Ishikawa (cell line): ENCODE measurements at regions not wholly inside any gene's neighbourhood (a gene's known extent, or its start where the extent isn't known, plus 50 kb on each side); places are given as distances from the start of the nearest gene placed in this dataset.

ENCODE experiments used
- CEBPB ChIP-seq: IDR thresholded peaks from 2 replicates; pipeline ENCODE4 v1.6.1; 2012
- CREB1 ChIP-seq: IDR thresholded peaks from 2 replicates; pipeline ENCODE4 v1.6.1; 2012; ENCODE audit warnings: low read depth
- EGR1 ChIP-seq: IDR thresholded peaks from 2 replicates; pipeline ENCODE4 v1.6.1; 2012
- EP300 ChIP-seq: IDR thresholded peaks from 2 replicates; pipeline ENCODE4 v1.6.1; 2012; ENCODE audit warnings: borderline replicate concordance
- FOXM1 ChIP-seq: IDR thresholded peaks from 2 replicates; pipeline ENCODE4 v1.6.1; 2012; ENCODE audit warnings: low read depth, borderline replicate concordance
- MAX ChIP-seq: IDR thresholded peaks from 2 replicates; pipeline ENCODE4 v1.6.1; 2012
- NFIC ChIP-seq: IDR thresholded peaks from 2 replicates; pipeline ENCODE4 v1.6.1; 2012
- RAD21 ChIP-seq: IDR thresholded peaks from 2 replicates; pipeline ENCODE4 v1.6.1; 2012; ENCODE audit warnings: low read depth
- REST ChIP-seq: IDR thresholded peaks from 2 replicates; pipeline ENCODE4 v1.6.1; 2012; ENCODE audit warnings: low read depth, mild to moderate bottlenecking
- TAF1 ChIP-seq: IDR thresholded peaks from 2 replicates; pipeline ENCODE4 v1.6.1; 2012; ENCODE audit warnings: low read depth, mild to moderate bottlenecking
- TCF12 ChIP-seq: IDR thresholded peaks from 2 replicates; pipeline ENCODE4 v1.6.1; 2012; ENCODE audit warnings: low read depth
- TEAD4 ChIP-seq: IDR thresholded peaks from 2 replicates; pipeline ENCODE4 v1.6.1; 2012
- USF1 ChIP-seq: IDR thresholded peaks from 2 replicates; pipeline ENCODE4 v1.6.1; 2012
- YY1 ChIP-seq: IDR thresholded peaks from 2 replicates; pipeline ENCODE4 v1.6.1; 2012; ENCODE audit warnings: low read depth
- ZBTB7A ChIP-seq: IDR thresholded peaks from 2 replicates; pipeline ENCODE4 v1.6.1; 2012; ENCODE audit warnings: low read depth

GRCh38 chr1:222370081-222370912, 177.6 kb downstream of the HHIPL2 start:
- TF ChIP-seq EGR1: no peak
- TF ChIP-seq YY1: no peak
- no peak for TF ChIP-seq USF1
- no peak for TF ChIP-seq TCF12
- TF ChIP-seq TAF1: no peak
- TF ChIP-seq RAD21: no peak
- TF ChIP-seq REST: no peak
- TF ChIP-seq EP300: no peak
- no peak for TF ChIP-seq ZBTB7A
- TF ChIP-seq FOXM1: no peak
- TF ChIP-seq MAX: no peak
- no peak for TF ChIP-seq NFIC
- no peak for TF ChIP-seq CEBPB

GRCh38 chr1:222369148-222369547, 178.8 kb downstream of the HHIPL2 start:
- TF ChIP-seq NFIC (no peak), TAF1 (no peak), CREB1 (no peak), MAX (no peak), EP300 (no peak), TCF12 (no peak), RAD21 (no peak), ZBTB7A (no peak), CEBPB (no peak), TEAD4 (no peak)

GRCh38 chr1:222358100-222358499, 189.8 kb downstream of the HHIPL2 start:
- TF ChIP-seq RAD21 (no peak), YY1 (no peak), ZBTB7A (no peak), REST (no peak), EP300 (no peak), USF1 (no peak), FOXM1 (no peak), TAF1 (no peak), TCF12 (no peak), EGR1 (no peak), MAX (no peak), TEAD4 (no peak), CREB1 (no peak), NFIC (no peak), CEBPB (no peak)

- TF ChIP-seq TAF1 (no peak), ZBTB7A (no peak), RAD21 (no peak), USF1 (no peak), CREB1 (no peak), NFIC (no peak), REST (no peak), YY1 (no peak), FOXM1 (no peak), MAX (no peak), EGR1 (no peak), TEAD4 (no peak), TCF12 (no peak), EP300 (no peak), CEBPB (no peak)
Observed at GRCh38 chr1:222357252-222357651, 190.7 kb downstream of the HHIPL2 start.
